Activated CD8-positive, alpha-beta memory T cell treated with anti-CD3 and anti-CD28 coated beads for 36 hours (primary cell): ENCODE measurements at regions not wholly inside any gene's neighbourhood (a gene's known extent, or its start where the extent isn't known, plus 50 kb on each side); places are given as distances from the start of the nearest gene placed in this dataset.

Experiments
- CTCF ChIA-PET: fragments of 350-600 bp; sonication (Branson Sonifier 250); formaldehyde crosslinking; loops from one replicate; lab custom pipeline; 2021; ENCODE audit warnings: antibody characterized with exemption; lab: Charles Lee
- POLR2A ChIA-PET: fragments of 350-600 bp; sonication (Branson Sonifier 250); formaldehyde crosslinking; loops from one replicate; lab custom pipeline; 2021; ENCODE audit warnings: antibody characterized with exemption; lab: Charles Lee

- CTCF ChIA-PET, result no interaction called here
- POLR2A ChIA-PET, result no interaction called here
Measured at GRCh38 chr3:159151130-159151529, 349.3 kb downstream of the MFSD1 start.

DNA sequence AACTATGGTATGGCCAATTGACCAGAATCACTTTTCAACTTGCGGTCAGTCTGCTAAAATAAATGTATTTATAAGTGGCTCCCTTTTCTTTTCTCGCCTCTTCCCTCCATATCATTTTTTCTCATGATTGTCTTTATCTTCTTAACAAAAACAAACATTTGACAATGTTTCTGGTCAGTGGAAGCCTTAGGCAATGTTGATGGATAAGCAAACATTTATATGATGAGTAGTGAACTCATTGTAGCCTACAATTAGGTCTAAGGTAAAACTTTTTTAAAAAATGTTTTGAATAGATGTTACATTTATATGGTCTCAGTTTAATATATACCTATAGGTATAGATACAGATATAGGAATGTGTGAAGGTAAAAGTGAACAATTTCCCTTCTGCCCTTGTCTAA lies 355.4 kb downstream of the MFSD1 start:
- POLR2A ChIA-PET, result no interaction called here
- CTCF ChIA-PET, result no interaction called here

DNA sequence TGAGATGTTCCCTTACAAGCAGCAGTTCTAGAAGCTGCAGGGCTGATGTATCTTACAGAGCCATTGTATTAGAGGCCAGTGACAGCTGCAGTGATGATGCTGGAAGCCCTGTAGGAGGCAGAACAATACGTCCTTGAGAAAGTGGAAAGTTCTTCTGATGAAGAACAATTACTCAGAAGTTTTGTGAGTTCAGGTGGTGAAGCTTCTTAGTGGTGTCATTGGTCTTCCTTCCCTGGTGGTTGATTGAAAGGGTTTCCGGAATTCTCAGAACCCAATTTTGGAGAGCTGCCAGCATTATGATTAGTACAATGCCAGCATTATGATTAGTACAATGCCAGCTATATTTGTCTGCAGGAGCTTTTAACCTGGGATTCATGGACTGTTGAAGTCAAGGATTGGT lies 356.4 kb downstream of the MFSD1 start:
- POLR2A ChIA-PET, result no interaction called here
- CTCF ChIA-PET, result no interaction called here

DNA sequence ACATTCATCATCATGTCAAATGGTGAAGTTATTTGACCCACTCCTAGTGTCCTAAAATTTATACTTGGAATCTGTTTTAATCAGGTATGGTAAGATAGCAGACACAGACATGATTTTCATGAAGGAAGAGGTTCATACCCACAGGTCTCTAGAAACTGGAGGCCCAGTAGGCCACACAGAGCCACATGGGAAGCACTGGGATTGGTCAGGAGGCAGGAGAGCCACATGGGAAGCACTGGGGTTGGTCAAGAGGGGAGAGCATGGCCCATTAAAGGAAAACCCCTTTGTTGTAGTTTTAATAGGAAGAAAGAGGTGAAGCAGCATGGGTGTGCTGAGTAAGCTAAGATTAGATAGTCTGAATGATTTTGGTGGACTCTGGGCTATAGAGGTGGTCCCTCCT lies 356.9 kb downstream of the MFSD1 start:
- ChIA-PET POLR2A (no interaction called here), CTCF (no interaction called here)

- ChIA-PET POLR2A (no interaction called here), CTCF (no interaction called here)
Measured at GRCh38 chr3:159159546-159159945, 357.7 kb downstream of the MFSD1 start.

DNA sequence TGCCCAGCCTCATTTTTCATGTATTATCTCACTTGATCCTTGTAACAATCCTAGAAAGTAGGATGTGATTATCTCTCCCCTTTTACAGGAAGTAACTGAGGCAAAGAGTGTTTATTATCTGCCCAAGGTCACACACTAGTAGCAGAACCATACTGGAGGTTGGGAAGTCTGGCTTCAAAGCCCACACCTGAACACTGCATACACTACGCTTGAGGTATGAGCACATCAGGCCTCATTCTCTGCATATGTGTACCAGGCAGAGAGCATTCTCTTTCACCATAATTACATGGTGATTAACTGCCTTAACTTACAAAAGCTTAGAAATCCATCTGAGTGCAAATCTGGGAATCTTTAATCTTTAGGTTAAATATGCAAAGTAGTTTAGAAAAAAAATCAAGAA lies 361.8 kb downstream of the MFSD1 start:
- POLR2A ChIA-PET, result no interaction called here
- CTCF ChIA-PET, result no interaction called here

GRCh38 chr3:159165961-159166360 lies 364.1 kb downstream of the MFSD1 start:
- ChIA-PET CTCF (no interaction called here), POLR2A (no interaction called here)

DNA sequence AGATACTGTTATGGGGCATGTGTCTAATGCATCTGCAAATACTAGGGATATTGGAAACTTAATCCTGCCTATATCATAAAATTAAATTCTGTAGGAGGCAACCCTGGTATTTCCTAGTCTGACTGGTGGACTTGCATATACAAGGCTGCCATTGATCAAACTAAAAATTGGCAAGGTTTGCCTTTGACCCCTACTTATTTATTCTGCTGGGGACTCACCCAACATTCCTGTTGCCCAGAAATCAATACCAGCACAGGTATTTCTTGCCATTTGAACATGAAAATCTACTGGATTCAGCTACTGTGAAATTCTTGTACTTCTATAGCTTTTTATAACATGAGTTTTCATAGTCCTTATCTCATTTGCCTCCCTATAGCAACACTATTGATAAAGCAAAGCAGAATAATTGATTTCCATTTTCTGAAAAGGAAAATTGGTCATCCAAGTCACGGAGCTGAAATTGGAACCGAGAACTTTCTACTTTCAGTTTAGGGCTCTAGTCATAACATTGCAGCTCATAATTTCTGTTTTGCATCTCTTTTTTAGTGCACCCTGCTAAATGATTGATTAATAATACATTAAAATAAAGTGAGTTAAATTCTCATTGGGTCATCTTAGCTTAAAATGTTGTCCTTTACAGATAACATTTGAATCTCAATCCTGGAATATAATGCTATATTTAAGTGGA lies 365.2 kb downstream of the MFSD1 start:
- ChIA-PET CTCF (no interaction called here), POLR2A (interaction anchor here (0.6 kb wide), 1 partner anchor 36 kb away, joined by 6 read pairs; no protein-coding TSS in a partner anchor)

DNA sequence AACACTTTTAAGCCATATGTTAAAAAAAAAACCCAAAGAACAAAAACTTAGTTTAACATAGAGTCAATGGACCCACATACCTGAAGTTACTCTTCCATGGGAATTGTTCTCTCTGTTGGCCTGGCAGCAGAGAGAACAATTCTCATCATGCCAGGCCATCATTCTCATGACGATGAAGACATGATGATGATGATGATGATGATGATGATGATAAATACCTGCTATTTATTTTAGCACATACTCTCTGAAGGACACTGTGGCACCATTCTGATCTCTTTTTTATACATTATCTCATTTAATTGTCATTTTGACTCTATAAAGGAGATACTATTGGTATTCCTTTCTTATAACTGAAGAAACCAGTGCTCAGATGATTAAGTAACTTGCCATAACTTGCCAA lies 366.9 kb downstream of the MFSD1 start:
- ChIA-PET CTCF (no interaction called here), POLR2A (no interaction called here)

DNA sequence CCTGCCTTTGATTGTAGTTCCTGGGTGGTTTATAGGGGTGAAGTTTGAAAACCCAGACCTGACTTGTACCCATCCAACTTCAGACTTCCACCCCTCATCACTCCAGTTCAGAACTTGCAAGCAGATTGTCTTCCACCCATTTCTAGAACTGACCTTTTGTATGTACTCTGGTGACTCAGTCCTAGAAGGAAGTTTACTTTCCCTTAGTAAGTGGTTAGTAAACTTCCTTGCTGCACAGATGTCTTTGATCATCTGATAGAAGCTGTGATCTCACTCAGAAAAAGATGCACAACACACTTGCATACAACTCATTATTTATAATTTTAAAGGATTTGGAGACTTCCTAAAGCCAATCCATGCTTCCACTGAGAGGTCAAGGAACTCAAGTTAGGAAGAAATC lies 368.0 kb downstream of the MFSD1 start:
- POLR2A ChIA-PET, result no interaction called here
- CTCF ChIA-PET, result no interaction called here

- CTCF ChIA-PET, result no interaction called here
- POLR2A ChIA-PET, result no interaction called here
Measured at GRCh38 chr3:159170436-159171003, 368.7 kb downstream of the MFSD1 start.

- CTCF ChIA-PET, result no interaction called here
Measured at GRCh38 chr3:159171333-159171732, 369.5 kb downstream of the MFSD1 start.

DNA sequence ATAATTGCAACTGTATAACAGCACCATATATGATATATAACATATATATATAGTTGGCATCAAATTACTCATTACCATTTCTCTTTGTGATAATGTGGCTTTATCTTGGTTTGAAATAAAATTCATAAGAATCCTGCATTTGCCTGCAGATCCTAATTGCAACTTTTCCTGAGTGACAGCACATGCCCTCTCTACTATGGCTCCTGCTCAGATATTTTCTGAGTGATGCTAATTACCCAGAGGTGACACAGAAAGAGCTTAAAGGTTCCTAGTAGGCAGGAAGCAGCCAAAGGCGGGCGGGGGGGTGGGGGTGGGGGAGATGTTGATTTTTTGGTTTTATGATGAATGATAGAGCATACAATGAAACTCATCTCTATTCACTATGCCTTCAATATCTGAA lies 370.6 kb downstream of the MFSD1 start:
- ChIA-PET POLR2A (no interaction called here), CTCF (no interaction called here)

More at GRCh38 chr3:159171333-159171732, 369.5 kb downstream of the MFSD1 start:
- POLR2A ChIA-PET, result no interaction called here

DNA sequence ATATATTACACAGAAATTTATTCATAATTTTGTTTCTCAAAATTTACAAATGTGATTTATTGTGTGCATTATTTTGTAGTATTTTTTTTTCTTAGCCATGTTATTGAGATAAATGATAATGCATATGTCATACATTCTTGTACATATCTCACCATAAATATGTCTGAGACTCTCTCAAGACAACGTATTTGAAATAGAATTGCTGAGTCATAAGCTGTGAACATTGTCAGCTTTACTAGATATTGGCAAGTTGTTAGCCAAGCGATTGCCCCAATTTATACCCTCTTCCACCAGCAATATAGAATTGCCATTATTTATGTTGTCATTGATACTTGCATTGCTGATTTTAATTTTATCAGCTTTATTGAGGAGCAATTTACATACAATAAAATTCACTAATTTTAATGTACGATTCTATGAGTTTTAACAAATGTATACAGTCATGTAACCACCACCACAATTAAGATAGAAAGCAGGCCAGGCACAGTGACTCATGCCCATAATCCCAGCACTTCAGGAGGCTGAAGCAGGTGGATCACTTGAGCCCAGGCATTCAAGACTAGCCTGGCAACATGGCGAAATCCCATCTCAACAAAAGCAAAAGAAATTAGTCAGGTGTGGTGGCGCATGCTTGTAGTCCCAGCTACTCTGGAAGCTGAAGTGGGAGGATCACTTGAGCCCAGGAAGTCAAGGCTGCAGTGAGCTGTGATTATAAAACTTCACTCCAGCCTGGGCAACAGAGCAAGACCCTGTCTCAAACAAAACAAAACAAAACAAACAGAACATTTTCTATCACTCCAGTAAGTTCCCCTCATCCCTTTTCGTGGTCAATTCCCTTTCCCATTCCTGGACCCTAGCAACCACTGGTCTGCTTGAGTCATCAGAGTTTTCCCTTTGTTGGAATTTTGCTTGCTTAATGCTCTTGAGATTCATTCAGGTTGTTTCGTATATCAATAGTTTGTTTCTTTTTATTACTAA lies 373.1 kb downstream of the MFSD1 start:
- CTCF ChIA-PET, result no interaction called here
- POLR2A ChIA-PET, result no interaction called here

DNA sequence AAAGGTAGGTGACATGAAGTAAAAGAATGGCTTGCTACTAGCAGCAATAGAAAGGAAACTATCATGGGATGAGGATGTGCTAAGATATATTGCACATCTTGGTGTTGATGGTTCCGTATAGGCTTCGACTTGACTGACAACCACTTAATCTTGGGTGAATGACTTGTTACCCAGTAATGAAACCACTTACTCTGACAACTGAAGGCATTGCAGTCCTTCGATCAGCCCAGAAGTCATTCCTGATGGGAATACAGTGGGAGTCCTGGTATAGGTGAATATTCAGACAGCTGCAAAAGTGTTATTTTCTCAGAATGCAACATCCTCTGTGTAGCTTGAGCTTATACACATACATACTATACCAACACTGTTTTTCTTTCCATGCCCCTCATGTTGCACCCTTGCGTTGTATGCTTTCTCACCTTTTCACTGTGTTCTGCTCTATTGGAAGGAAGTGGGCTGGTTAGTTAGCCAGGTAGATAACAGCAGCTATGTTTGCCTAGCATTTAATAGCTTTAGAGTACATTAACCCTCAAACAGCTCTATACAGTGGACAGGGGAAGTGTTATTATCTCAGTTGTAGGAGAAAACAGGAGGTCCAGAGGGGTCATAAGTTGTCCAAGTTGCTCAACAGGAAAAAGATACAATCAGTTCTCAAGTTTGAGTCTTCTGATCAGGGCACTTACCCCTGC lies 376.5 kb downstream of the MFSD1 start:
- ChIA-PET POLR2A (no interaction called here), CTCF (no interaction called here)

DNA sequence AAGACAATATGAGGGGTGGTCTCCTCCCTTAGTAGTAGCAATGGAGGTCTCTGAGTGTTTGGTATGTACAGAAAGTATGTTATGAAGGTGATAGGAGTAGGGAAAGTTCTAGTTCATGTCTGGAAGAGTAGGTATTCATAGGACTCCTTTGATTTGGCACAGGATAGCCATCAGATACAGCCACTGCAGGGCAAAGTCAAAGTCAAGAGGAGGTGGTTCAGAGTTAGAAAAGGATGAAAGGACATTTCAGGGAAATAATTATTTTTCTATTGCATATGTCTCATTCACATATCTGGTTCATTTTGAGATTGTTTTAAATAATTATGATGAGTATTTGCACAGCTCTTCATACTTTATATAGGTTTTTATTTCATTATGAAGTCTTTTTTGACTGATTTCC lies 381.1 kb downstream of the MFSD1 start:
- ChIA-PET POLR2A (no interaction called here), CTCF (no interaction called here)

GRCh38 chr3:159185443-159186050 lies 383.7 kb downstream of the MFSD1 start:
- ChIA-PET POLR2A (no interaction called here), CTCF (no interaction called here)

DNA sequence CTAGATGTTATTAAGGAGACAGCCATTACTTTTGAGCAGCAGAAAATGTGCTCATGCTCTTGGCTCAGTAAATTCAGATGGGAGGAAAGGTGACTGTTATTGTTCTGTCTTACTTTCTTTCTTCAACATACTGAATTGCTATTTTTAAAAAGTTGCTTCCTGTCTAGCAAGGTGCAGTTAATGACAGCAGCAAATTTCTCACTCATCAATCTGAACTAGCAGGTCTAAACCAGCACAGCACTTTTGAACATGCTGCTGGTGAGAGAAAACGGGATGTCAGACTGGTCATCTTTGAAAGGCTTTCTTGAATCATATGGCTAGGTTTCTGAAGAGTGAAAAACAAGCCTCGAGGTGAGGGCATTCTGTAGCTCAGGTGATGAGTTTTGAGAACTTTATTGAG lies 384.7 kb downstream of the MFSD1 start:
- CTCF ChIA-PET, result no interaction called here
- POLR2A ChIA-PET, result no interaction called here

DNA sequence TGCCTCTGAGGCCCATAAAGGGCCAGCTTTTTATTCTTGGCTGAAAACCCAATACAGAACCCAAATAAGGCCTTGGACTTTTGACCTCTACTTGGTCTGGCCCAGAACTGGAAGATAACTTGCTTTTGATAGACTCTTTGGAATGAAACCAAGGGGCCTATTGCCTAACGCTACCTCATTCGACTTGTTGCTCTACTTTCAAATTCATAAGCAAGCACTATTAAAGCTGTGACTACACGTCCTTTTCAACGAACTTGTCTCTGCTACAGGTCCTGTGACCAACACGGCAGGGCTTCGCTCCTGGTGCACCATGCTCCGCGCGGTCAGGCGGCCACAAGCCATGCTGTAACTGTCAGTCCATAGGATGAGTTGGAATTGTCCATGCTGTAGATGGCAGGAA lies 385.4 kb downstream of the MFSD1 start:
- POLR2A ChIA-PET, result no interaction called here

GRCh38 chr3:159187706-159188105 lies 385.9 kb downstream of the MFSD1 start:
- POLR2A ChIA-PET, result no interaction called here
- CTCF ChIA-PET, result no interaction called here

More for the DNA sequence above, 385.4 kb downstream of the MFSD1 start:
- CTCF ChIA-PET, result no interaction called here
